GM21825 (cell line): ENCODE measurements at regions not wholly inside any gene's neighbourhood (a gene's known extent, or its start where the extent isn't known, plus 50 kb on each side); places are given as distances from the start of the nearest gene placed in this dataset.
"Not testable (repeated sequence)": the region's sequence is repeated elsewhere in the genome, so short reads cannot be mapped to it uniquely, and the experiment has no call there.

ENCODE experiments used
- ATAC-seq: cut with Tn5 transposase; IDR thresholded peaks from one replicate; pipeline ENCODE4 v1.9.1; 2021; ENCODE audit warnings: mild to moderate bottlenecking, moderate library complexity; ENCODE audit not compliant: unreplicated experiment

- no peak for ATAC-seq
Observed at GRCh38 chrX:128992107-128992971, 531.0 kb downstream of the SMARCA1 start.

- ATAC-seq: peak; percentile 85
Observed at GRCh38 chrX:128975745-128976144, 547.5 kb downstream of the SMARCA1 start.

GRCh38 chrX:128973033-128973432 is 550.3 kb downstream of the SMARCA1 start:
- no peak for ATAC-seq

GRCh38 chrX:128961290-128961689 is 562.0 kb downstream of the SMARCA1 start:
- no peak for ATAC-seq

GRCh38 chrX:128954697-128955096 is 568.6 kb downstream of the SMARCA1 start:
- ATAC-seq: not testable (repeated sequence)

- no peak for ATAC-seq
Observed at GRCh38 chrX:128931071-128931470, 592.2 kb downstream of the SMARCA1 start.

GRCh38 chrX:128929271-128930057 is 593.8 kb downstream of the SMARCA1 start:
- no peak for ATAC-seq

GRCh38 chrX:128928636-128929035 is 594.7 kb downstream of the SMARCA1 start:
- ATAC-seq: no peak

- ATAC-seq: no peak
Observed at GRCh38 chrX:128927363-128927762, 595.9 kb downstream of the SMARCA1 start.

GRCh38 chrX:128906753-128907152 is 616.5 kb downstream of the SMARCA1 start:
- no peak for ATAC-seq

GRCh38 chrX:128901018-128901417 is 622.3 kb downstream of the SMARCA1 start:
- no peak for ATAC-seq

GRCh38 chrX:128897621-128898020 is 625.7 kb downstream of the SMARCA1 start:
- no peak for ATAC-seq

GRCh38 chrX:128891554-128891953 is 631.7 kb downstream of the SMARCA1 start:
- ATAC-seq: no peak

GRCh38 chrX:128884430-128884829 is 638.9 kb downstream of the SMARCA1 start:
- no peak for ATAC-seq

- no peak for ATAC-seq
Observed at GRCh38 chrX:128883650-128884049, 639.6 kb downstream of the SMARCA1 start.

GRCh38 chrX:128870361-128870760 is 652.9 kb downstream of the SMARCA1 start:
- no peak for ATAC-seq

- ATAC-seq: no peak
Observed at GRCh38 chrX:128862557-128862956, 660.7 kb downstream of the SMARCA1 start.

- ATAC-seq: no peak
Observed at GRCh38 chrX:128848374-128848773, 674.9 kb downstream of the SMARCA1 start.

- no peak for ATAC-seq
Observed at GRCh38 chrX:128846385-128846784, 676.9 kb downstream of the SMARCA1 start.

- no peak for ATAC-seq
Observed at GRCh38 chrX:128818690-128819089, 704.6 kb downstream of the SMARCA1 start.

GRCh38 chrX:128816919-128817318 is 706.4 kb downstream of the SMARCA1 start:
- ATAC-seq: no peak

GRCh38 chrX:128807367-128807766 is 715.9 kb downstream of the SMARCA1 start:
- ATAC-seq: no peak
